ENCODE measurements at regions not wholly inside any gene's neighbourhood (a gene's known extent, or its start where the extent isn't known, plus 50 kb on each side); places are given as distances from the start of the nearest gene placed in this dataset.

DNA sequence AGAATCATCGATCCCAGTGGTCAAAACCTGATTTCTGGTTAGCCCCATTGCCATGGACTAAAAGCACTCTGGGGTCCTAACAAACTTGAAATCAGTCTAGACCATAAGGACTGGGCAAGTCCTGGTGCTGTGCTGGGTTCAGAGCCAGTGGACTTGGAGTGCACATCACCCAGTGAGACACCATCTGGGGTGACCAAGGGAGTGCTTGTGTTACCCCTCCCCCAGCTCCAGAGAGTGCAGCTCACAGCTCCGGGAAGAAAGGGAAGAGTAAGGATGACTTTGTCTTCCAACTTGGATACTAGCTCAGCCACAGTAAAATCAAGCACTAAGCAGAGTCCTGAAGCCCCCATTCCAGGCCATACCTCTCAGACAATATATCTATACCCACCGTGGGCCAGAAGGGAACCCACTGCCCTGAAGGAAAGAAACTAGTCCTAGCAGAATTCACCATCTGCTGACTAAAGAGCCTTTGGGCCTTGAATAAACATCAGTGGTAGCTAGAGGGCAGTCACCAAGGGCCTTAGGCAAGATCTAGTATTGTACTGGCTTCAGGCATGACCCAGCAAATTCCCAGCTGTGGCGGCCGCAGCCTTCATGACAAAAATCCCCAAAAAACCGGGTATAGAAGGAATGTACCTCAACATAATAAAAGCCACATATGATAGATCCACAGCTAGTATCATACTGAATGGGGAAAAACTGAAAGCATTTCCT is 153.5 kb upstream of the OGFRL1 start:
- peak in 2 of 8 experiments; percentile 22 to 46 for ATAC-seq (replicated peaks in 6 of 8)
- Histone ChIP-seq H3K4me1 (replicated peaks in 1 of 2) (no peaks in the 10 kb centered on the region), H3K27ac (no peak overlapping the region), H3K4me3 (no peak overlapping the region)
- in situ Hi-C loops (cut with MboI; ENCODE audit: low pct_unique_long_range_greater_than_20kb in 2 of 9, low sequenced_read_pairs in 9 of 9, unreplicated experiment in 9 of 9), result no loop called here
- 10 to 100% (median 75%) methylated on average over 1 to 6 of the region's 6 CpGs; no CpG with 5 or more reads in 1 of the 10 experiments for WGBS, 10 experiments

GRCh38 chr6:71137973-71138372 is 150.6 kb upstream of the OGFRL1 start:
- in situ Hi-C loops (cut with MboI; ENCODE audit: low pct_unique_long_range_greater_than_20kb in 2 of 9, low sequenced_read_pairs in 9 of 9, unreplicated experiment in 9 of 9), result no loop called here
- 33 to 100% (median 91%) methylated on average over 1 of the region's 1 CpG; no CpG with 5 or more reads in 4 of the 10 experiments for WGBS, 10 experiments
- Histone ChIP-seq H3K4me1 (replicated peaks in 1 of 2) (no peaks in the 10 kb centered on the region), H3K4me3 (no peak overlapping the region), H3K27ac (no peak overlapping the region)
- peak in 2 of 8 experiments; percentile 75 to 76 for ATAC-seq (replicated peaks in 6 of 8)

DNA sequence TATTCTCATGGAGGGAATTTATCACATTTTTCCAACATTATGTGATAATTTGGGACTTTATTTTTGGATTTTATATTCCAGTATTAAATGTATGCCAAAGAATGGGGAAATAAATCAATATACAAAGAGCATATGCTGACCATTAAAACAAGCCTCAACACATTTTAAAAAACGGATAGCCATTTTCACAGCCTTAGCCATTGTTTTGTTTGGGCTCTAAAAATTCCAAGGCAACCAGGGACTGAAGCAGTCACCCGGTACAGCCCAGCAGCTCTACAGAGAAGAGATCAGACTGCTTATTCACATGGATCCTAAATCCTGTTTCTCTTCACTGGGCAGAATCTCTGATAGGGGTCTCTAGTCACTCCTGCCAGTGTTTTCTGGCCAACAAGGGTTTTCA is 150.2 kb upstream of the OGFRL1 start:
- Histone ChIP-seq H3K4me1 (replicated peaks in 1 of 2) (no peaks in the 10 kb centered on the region), H3K4me3 (no peak overlapping the region), H3K27ac (no peak overlapping the region)
- ATAC-seq (replicated peaks in 6 of 8), result peak in 2 of 8 experiments; percentile 48 to 53
- in situ Hi-C loops (cut with MboI; ENCODE audit: low pct_unique_long_range_greater_than_20kb in 2 of 9, low sequenced_read_pairs in 9 of 9, unreplicated experiment in 9 of 9), result no loop called here
- WGBS, 10 experiments, result 18 to 100% (median 47%) methylated on average over 1 to 2 of the region's 2 CpGs; no CpG with 5 or more reads in 2 of the 10 experiments

- 40% methylated on average over 1 of the region's 3 CpGs; no CpG with 5 or more reads in 9 of the 10 experiments for WGBS, 10 experiments
- in situ Hi-C loops (cut with MboI; ENCODE audit: low pct_unique_long_range_greater_than_20kb in 2 of 9, low sequenced_read_pairs in 9 of 9, unreplicated experiment in 9 of 9), result no loop called here
- Histone ChIP-seq H3K4me3 (no peak overlapping the region), H3K27ac (no peak overlapping the region), H3K4me1 (replicated peaks in 1 of 2) (no peaks in the 10 kb centered on the region)
- ATAC-seq (replicated peaks in 6 of 8), result peak in 2 of 8 experiments; percentile 58 to 79
These were observed 149.4 kb upstream of the OGFRL1 start for GRCh38 chr6:71139249-71139648.

GRCh38 chr6:71153755-71154325 is 134.8 kb upstream of the OGFRL1 start:
- no peak overlapping the region for H3K4me3 ChIP-seq
- 60 to 94% (median 80%) methylated on average over 3 to 7 of the region's 9 CpGs for WGBS, 10 experiments
- in situ Hi-C loops (cut with MboI; ENCODE audit: low pct_unique_long_range_greater_than_20kb in 2 of 9, low sequenced_read_pairs in 9 of 9, unreplicated experiment in 9 of 9), result no loop called here
- no peak overlapping the region for H3K27ac ChIP-seq
- peaks cover 4 to 6% of the 10 kb centered on the region in 2 donors for H3K4me1 ChIP-seq (replicated peaks in 1 of 2)
- peak in 2 of 8 experiments; percentile 52 to 53 for ATAC-seq (replicated peaks in 6 of 8)

GRCh38 chr6:71157345-71157744 is 131.3 kb upstream of the OGFRL1 start:
- 0 to 83% (median 17%) methylated on average over 1 of the region's 1 CpG; no CpG with 5 or more reads in 5 of the 10 experiments for WGBS, 10 experiments
- peak in 5 of 8 experiments; percentile 33 to 54 (median 46) for ATAC-seq (replicated peaks in 6 of 8)
- no peak overlapping the region for H3K4me3 ChIP-seq
- peaks cover 4 to 11% of the 10 kb centered on the region in 2 donors for H3K4me1 ChIP-seq (replicated peaks in 1 of 2)
- in situ Hi-C loops (cut with MboI; ENCODE audit: low pct_unique_long_range_greater_than_20kb in 2 of 9, low sequenced_read_pairs in 9 of 9, unreplicated experiment in 9 of 9), result no loop called here
- H3K27ac ChIP-seq, result no peak overlapping the region

- Histone ChIP-seq H3K4me3 (no peak overlapping the region), H3K4me1 (replicated peaks in 1 of 2) (no peaks in the 10 kb centered on the region), H3K27ac (no peak overlapping the region)
- 90 to 100% (median 95%) methylated on average over 2 to 13 of the region's 22 CpGs; no CpG with 5 or more reads in 5 of the 10 experiments for WGBS, 10 experiments
- ATAC-seq (replicated peaks in 6 of 8), result no peak
- in situ Hi-C loops (cut with MboI; ENCODE audit: low pct_unique_long_range_greater_than_20kb in 2 of 9, low sequenced_read_pairs in 9 of 9, unreplicated experiment in 9 of 9), result no loop called here
These were observed 123.7 kb upstream of the OGFRL1 start for GRCh38 chr6:71164890-71165289.

GRCh38 chr6:71168233-71168765 is 120.3 kb upstream of the OGFRL1 start:
- in situ Hi-C loops (cut with MboI; ENCODE audit: low pct_unique_long_range_greater_than_20kb in 2 of 9, low sequenced_read_pairs in 9 of 9, unreplicated experiment in 9 of 9), result no loop called here
- ATAC-seq (replicated peaks in 6 of 8), result no peak
- WGBS, 10 experiments, result 83 to 100% (median 93%) methylated on average over 1 of the region's 1 CpG; no CpG with 5 or more reads in 4 of the 10 experiments
- Histone ChIP-seq H3K4me1 (replicated peaks in 1 of 2) (no peaks in the 10 kb centered on the region), H3K27ac (no peak overlapping the region), H3K4me3 (no peak overlapping the region)

DNA sequence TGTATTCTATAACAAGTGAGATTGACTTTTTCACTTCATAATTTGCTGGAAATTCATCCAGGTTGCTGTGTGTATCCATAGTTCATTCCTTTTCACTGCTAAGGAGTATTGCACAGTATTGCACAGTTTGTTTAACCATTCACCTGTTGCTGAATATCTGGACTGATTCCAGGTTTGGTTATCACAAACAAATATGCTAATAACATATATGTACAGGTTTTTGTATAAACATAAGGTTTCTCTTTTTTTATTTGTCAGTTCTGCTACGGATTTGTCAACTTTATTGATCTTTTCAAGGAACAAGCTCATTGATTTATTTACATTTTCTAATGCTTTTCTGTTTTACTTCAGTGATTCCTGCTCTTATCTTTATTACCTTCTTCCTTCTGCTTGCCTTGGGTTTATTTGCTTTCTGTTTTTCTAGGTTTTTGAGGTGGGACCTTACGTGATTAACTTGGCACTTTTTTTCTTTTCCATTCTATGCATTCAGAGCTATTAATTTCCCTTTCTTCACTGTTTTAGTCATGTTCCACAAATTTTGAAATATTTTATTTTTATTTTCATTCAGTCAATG is 117.0 kb upstream of the OGFRL1 start:
- in situ Hi-C loops (cut with MboI; ENCODE audit: low pct_unique_long_range_greater_than_20kb in 2 of 9, low sequenced_read_pairs in 9 of 9, unreplicated experiment in 9 of 9), result no loop called here
- 83 to 100% (median 91%) methylated on average over 1 to 2 of the region's 2 CpGs for WGBS, 10 experiments
- ATAC-seq (replicated peaks in 6 of 8), result no peak
- Histone ChIP-seq H3K4me3 (no peak overlapping the region), H3K27ac (no peak overlapping the region), H3K4me1 (replicated peaks in 1 of 2) (no peaks in the 10 kb centered on the region)

DNA sequence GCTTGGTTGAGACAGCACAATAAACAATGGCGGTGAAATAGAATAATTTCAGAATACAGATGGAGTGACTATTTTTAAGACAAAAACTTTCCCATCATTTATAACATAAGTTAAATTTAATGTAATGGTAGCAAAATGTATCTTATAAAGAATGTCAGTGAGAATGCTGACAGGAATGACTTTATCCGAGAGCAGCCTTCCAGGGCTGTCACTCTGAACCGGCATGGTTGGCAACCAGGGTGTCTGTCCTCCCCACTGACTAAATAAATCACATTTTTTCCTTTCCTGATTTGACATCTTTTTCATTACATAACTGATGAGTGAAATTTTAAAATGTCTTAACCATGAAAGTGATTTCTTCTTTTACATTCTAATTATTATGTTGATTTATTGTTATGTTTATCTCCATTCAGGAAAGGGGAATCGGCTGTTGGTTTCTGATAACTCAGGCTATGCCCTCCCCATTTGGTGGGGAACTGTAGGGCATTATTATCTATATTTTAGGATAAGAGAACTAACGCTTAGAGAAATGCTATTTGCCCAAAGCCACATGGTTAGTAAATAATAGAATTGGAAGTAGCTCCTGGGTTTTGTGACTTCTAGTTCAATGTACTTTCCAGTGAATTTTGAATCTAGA is 109.2 kb upstream of the OGFRL1 start:
- in situ Hi-C loops (cut with MboI; ENCODE audit: low pct_unique_long_range_greater_than_20kb in 2 of 9, low sequenced_read_pairs in 9 of 9, unreplicated experiment in 9 of 9), result loop anchor here in 3 of 9 experiments (25.0 kb wide), 2 partner anchors 158 to 333 kb away; no protein-coding TSS in a partner anchor
- Histone ChIP-seq H3K4me3 (no peak overlapping the region), H3K4me1 (replicated peaks in 1 of 2) (peaks cover 0 to 8% of the 10 kb centered on the region in 2 donors), H3K27ac (no peak overlapping the region)
- WGBS, 10 experiments, result 66 to 100% (median 87%) methylated on average over 2 to 5 of the region's 5 CpGs; no CpG with 5 or more reads in 1 of the 10 experiments
- no peak for ATAC-seq (replicated peaks in 6 of 8)

DNA sequence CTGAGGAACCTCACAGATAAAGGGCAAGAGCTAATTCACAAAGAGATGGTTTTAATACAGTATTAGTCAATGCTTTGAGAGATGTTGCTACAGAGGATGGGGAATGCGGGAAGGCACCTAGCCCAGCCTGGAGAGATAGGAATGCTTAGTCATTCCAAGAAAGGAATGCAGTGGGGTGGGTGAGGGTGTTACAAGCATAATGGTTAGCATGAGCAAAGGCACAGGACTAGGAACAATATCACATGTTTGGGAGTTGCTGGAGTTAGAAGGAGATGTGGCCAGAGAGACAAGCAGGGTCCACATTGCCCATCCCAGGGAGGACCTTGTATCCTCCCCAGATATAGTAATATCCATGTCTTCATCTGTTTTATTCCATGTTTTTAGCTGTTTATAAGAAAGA is 107.0 kb upstream of the OGFRL1 start:
- 17 to 83% methylated on average over 1 of the region's 1 CpG; no CpG with 5 or more reads in 8 of the 10 experiments for WGBS, 10 experiments
- Histone ChIP-seq H3K27ac (no peak overlapping the region), H3K4me3 (no peak overlapping the region), H3K4me1 (replicated peaks in 1 of 2) (peaks cover 0 to 8% of the 10 kb centered on the region in 2 donors)
- in situ Hi-C loops (cut with MboI; ENCODE audit: low pct_unique_long_range_greater_than_20kb in 2 of 9, low sequenced_read_pairs in 9 of 9, unreplicated experiment in 9 of 9), result loop anchor here in 3 of 9 experiments (25.0 kb wide), 2 partner anchors 156 to 331 kb away; no protein-coding TSS in a partner anchor
- peak in 7 of 8 experiments; percentile 22 to 100 (median 57) for ATAC-seq (replicated peaks in 6 of 8)

GRCh38 chr6:71187141-71187540 is 101.5 kb upstream of the OGFRL1 start:
- Histone ChIP-seq H3K4me3 (no peak overlapping the region), H3K27ac (no peak overlapping the region), H3K4me1 (replicated peaks in 1 of 2) (peaks cover under 1 to 6% of the 10 kb centered on the region in 2 donors)
- ATAC-seq (replicated peaks in 6 of 8), result no peak
- in situ Hi-C loops (cut with MboI; ENCODE audit: low pct_unique_long_range_greater_than_20kb in 2 of 9, low sequenced_read_pairs in 9 of 9, unreplicated experiment in 9 of 9), result loop anchor here in 3 of 9 experiments (25.0 kb wide), 2 partner anchors 150 to 325 kb away; no protein-coding TSS in a partner anchor
- 0 to 100% (median 82%) methylated on average over 1 to 3 of the region's 3 CpGs; no CpG with 5 or more reads in 2 of the 10 experiments for WGBS, 10 experiments

Data from motor neuron (in vitro differentiated cells).